PC-9 (cell line): ENCODE measurements at regions not wholly inside any gene's neighbourhood (a gene's known extent, or its start where the extent isn't known, plus 50 kb on each side); places are given as distances from the start of the nearest gene placed in this dataset.

Source experiments
- CTCF ChIP-seq: fragments of 200-600 bp; sonication (generic); conservative IDR thresholded peaks from 2 replicates; pipeline ENCODE4 v1.6.1; 2017; ENCODE audit warnings: mixed run types, antibody characterized with exemption, mild to moderate bottlenecking, moderate library complexity
- EZH2 ChIP-seq: fragments of 200-600 bp; sonication (generic); IDR thresholded peaks from 2 replicates; pipeline ENCODE4 v1.8.0; 2017; ENCODE audit warnings: antibody characterized with exemption, low read depth

DNA sequence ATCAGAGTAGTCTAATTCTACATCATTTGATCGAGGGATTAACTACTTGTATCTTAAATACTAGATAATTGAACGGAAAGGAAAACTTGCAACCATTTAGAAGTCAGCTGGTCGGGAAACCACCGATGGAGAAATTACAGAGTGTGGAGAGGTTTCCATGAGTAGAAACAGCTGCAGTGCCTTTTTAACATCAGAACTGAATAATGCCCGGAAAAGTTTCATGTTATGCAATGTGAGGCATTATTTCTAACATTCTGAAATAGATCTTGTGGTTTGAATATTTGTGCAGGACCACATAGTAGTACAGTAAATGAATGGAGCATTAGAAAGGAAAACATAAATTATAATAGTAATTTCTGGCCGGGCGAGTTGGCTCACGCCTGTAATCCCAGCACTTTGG, 88.1 kb upstream of the RNF180 start:
- no peak for TF ChIP-seq CTCF
- TF ChIP-seq EZH2 = no peak
